C4-2B (cell line): ENCODE measurements at regions not wholly inside any gene's neighbourhood (a gene's known extent, or its start where the extent isn't known, plus 50 kb on each side); places are given as distances from the start of the nearest gene placed in this dataset.

ENCODE experiments used
- ZFX ChIP-seq: fragments of 450-650 bp; IDR thresholded peaks from 2 replicates; pipeline ENCODE4 v1.6.1; 2017
- TF ChIP-seq, protein P1 (sequence below): fragments of 450-650 bp; conservative IDR thresholded peaks from 2 replicates; pipeline ENCODE4 v1.5.1; 2017; ENCODE audit warnings: mild to moderate bottlenecking

DNA sequence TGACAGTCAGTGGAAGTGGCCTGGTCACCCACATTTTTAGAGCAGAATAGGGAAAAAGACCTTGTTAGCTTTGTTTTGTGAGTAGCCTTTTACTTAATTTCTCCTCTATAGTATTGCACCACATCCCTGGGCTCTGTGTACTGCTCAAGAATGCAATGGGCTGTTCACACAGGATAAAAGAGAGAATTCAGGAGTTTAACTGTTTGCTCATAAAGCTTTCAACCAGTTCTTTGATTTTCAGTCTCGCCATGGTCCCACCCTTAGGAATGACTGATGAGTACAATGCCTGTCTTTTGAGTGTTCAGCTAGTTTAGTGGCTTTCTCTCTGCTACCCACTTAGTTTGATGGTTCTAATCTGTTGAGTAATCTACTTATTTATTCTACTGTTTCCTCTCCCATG, 129.7 kb downstream of the PLG start:
- TF ChIP-seq, protein P1, sequence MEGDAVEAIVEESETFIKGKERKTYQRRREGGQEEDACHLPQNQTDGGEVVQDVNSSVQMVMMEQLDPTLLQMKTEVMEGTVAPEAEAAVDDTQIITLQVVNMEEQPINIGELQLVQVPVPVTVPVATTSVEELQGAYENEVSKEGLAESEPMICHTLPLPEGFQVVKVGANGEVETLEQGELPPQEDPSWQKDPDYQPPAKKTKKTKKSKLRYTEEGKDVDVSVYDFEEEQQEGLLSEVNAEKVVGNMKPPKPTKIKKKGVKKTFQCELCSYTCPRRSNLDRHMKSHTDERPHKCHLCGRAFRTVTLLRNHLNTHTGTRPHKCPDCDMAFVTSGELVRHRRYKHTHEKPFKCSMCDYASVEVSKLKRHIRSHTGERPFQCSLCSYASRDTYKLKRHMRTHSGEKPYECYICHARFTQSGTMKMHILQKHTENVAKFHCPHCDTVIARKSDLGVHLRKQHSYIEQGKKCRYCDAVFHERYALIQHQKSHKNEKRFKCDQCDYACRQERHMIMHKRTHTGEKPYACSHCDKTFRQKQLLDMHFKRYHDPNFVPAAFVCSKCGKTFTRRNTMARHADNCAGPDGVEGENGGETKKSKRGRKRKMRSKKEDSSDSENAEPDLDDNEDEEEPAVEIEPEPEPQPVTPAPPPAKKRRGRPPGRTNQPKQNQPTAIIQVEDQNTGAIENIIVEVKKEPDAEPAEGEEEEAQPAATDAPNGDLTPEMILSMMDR: no peak
- TF ChIP-seq ZFX: no peak
